ENCODE measurements at regions not wholly inside any gene's neighbourhood (a gene's known extent, or its start where the extent isn't known, plus 50 kb on each side); places are given as distances from the start of the nearest gene placed in this dataset.
"Not testable (repeated sequence)": the region's sequence is repeated elsewhere in the genome, so short reads cannot be mapped to it uniquely, and the experiment has no call there.

- DNase-seq; H3K27ac Mint-ChIP-seq (ENCODE audit: unreplicated experiment); H3K4me3 Mint-ChIP-seq (ENCODE audit: low read depth, unreplicated experiment); H3K27me3 Mint-ChIP-seq (ENCODE audit: unreplicated experiment); CTCF ChIA-PET; H3K4me1 Mint-ChIP-seq (ENCODE audit: low read depth, unreplicated experiment); H3K9me3 Mint-ChIP-seq (ENCODE audit: low read depth, unreplicated experiment); BruUV-seq (replicated peaks); intact Hi-C loops (cut with micrococcal nuclease; ENCODE audit: unreplicated experiment); H3K36me3 Mint-ChIP-seq (ENCODE audit: insufficient read depth, unreplicated experiment): not testable (repeated sequence)
Measured at GRCh38 chr1:95297906-95298305, 63.9 kb downstream of the RWDD3 start.

- no peaks in the 10 kb centered on the region for H3K9me3 Mint-ChIP-seq (ENCODE audit: low read depth, unreplicated experiment)
- TF ChIP-seq CTCF (IDR thresholded peaks at IDR 0.05; ENCODE audit: unreplicated experiment), result no peak
- no peak overlapping the region for H3K4me3 Mint-ChIP-seq (ENCODE audit: low read depth, unreplicated experiment)
- H3K27ac Mint-ChIP-seq (ENCODE audit: unreplicated experiment), result no peak overlapping the region
- intact Hi-C loops (cut with micrococcal nuclease; ENCODE audit: unreplicated experiment), result loop anchor here (10.0 kb wide), 2 partner anchors 444 to 644 kb away; no protein-coding TSS in a partner anchor
- CTCF ChIA-PET, result no interaction called here
- peaks cover 12% of the 10 kb centered on the region for H3K4me1 Mint-ChIP-seq (ENCODE audit: low read depth, unreplicated experiment)
- no peaks in the 10 kb centered on the region for H3K36me3 Mint-ChIP-seq (ENCODE audit: insufficient read depth, unreplicated experiment)
- no peak for DNase-seq
- no peaks in the 10 kb centered on the region for H3K27me3 Mint-ChIP-seq (ENCODE audit: unreplicated experiment)
- BruUV-seq (replicated peaks), result no TSS peak
Measured at GRCh38 chr1:95301091-95301490, 67.1 kb downstream of the RWDD3 start.

- Mint-ChIP-seq H3K27ac (ENCODE audit: unreplicated experiment) (no peak overlapping the region), H3K36me3 (ENCODE audit: insufficient read depth, unreplicated experiment) (no peaks in the 10 kb centered on the region), H3K4me1 (ENCODE audit: low read depth, unreplicated experiment) (peaks cover 12% of the 10 kb centered on the region), H3K4me3 (ENCODE audit: low read depth, unreplicated experiment) (no peak overlapping the region), H3K27me3 (ENCODE audit: unreplicated experiment) (no peaks in the 10 kb centered on the region), H3K9me3 (ENCODE audit: low read depth, unreplicated experiment) (no peaks in the 10 kb centered on the region)
- intact Hi-C loops (cut with micrococcal nuclease; ENCODE audit: unreplicated experiment), result loop anchor here (10.0 kb wide), 2 partner anchors 443 to 643 kb away; no protein-coding TSS in a partner anchor
- no TSS peak for BruUV-seq (replicated peaks)
- CTCF ChIA-PET, result interaction anchor here (1.2 kb wide), 1 partner anchor 40 kb away, joined by 3 read pairs; no protein-coding TSS in a partner anchor
- DNase-seq, result no peak
- no peak for TF ChIP-seq CTCF (IDR thresholded peaks at IDR 0.05; ENCODE audit: unreplicated experiment)
Measured at GRCh38 chr1:95301614-95302013, 67.6 kb downstream of the RWDD3 start.

- H3K27me3 Mint-ChIP-seq (ENCODE audit: unreplicated experiment), result no peaks in the 10 kb centered on the region
- no peak for TF ChIP-seq CTCF (IDR thresholded peaks at IDR 0.05; ENCODE audit: unreplicated experiment)
- H3K27ac Mint-ChIP-seq (ENCODE audit: unreplicated experiment), result no peak overlapping the region
- BruUV-seq (replicated peaks), result no TSS peak
- H3K4me3 Mint-ChIP-seq (ENCODE audit: low read depth, unreplicated experiment), result no peak overlapping the region
- CTCF ChIA-PET, result interaction anchor here (0.6 kb wide), 1 partner anchor 616 kb away, joined by 3 read pairs; no protein-coding TSS in a partner anchor
- peak; percentile 25 for DNase-seq
- intact Hi-C loops (cut with micrococcal nuclease; ENCODE audit: unreplicated experiment), result loop anchor here (1.0 to 10.0 kb wide), 3 partner anchors 18 to 640 kb away; no protein-coding TSS in a partner anchor
- H3K4me1 Mint-ChIP-seq (ENCODE audit: low read depth, unreplicated experiment), result peaks cover 12% of the 10 kb centered on the region
- no peaks in the 10 kb centered on the region for H3K36me3 Mint-ChIP-seq (ENCODE audit: insufficient read depth, unreplicated experiment)
- no peaks in the 10 kb centered on the region for H3K9me3 Mint-ChIP-seq (ENCODE audit: low read depth, unreplicated experiment)
Measured at GRCh38 chr1:95304803-95305202, 70.8 kb downstream of the RWDD3 start.

- H3K9me3 Mint-ChIP-seq (ENCODE audit: low read depth, unreplicated experiment), result no peaks in the 10 kb centered on the region
- DNase-seq, result no peak
- H3K36me3 Mint-ChIP-seq (ENCODE audit: insufficient read depth, unreplicated experiment), result no peaks in the 10 kb centered on the region
- intact Hi-C loops (cut with micrococcal nuclease; ENCODE audit: unreplicated experiment), result loop anchor here (1.0 to 10.0 kb wide), 4 partner anchors 159 to 926 kb away; no protein-coding TSS in a partner anchor
- no peak for TF ChIP-seq CTCF (IDR thresholded peaks at IDR 0.05; ENCODE audit: unreplicated experiment)
- no peak overlapping the region for H3K27ac Mint-ChIP-seq (ENCODE audit: unreplicated experiment)
- no peaks in the 10 kb centered on the region for H3K27me3 Mint-ChIP-seq (ENCODE audit: unreplicated experiment)
- BruUV-seq (replicated peaks), result no TSS peak
- CTCF ChIA-PET, result no interaction called here
- H3K4me3 Mint-ChIP-seq (ENCODE audit: low read depth, unreplicated experiment), result no peak overlapping the region
- peaks cover 12% of the 10 kb centered on the region for H3K4me1 Mint-ChIP-seq (ENCODE audit: low read depth, unreplicated experiment)
Measured at GRCh38 chr1:95308276-95309030, 74.4 kb downstream of the RWDD3 start.

Data from Calu3 (cell line).